SK-N-MC (cell line): ENCODE measurements at regions not wholly inside any gene's neighbourhood (a gene's known extent, or its start where the extent isn't known, plus 50 kb on each side); places are given as distances from the start of the nearest gene placed in this dataset.

Source experiments
- EZH2 ChIP-seq: fragments of 200-600 bp; sonication (generic); IDR thresholded peaks from one replicate; pipeline ENCODE4 v1.6.1; 2017; ENCODE audit warnings: antibody characterized with exemption
- FOXP2 ChIP-seq: optimal IDR thresholded peaks from 2 replicates; pipeline ENCODE3; 2011; ENCODE audit warnings: mild to moderate bottlenecking, moderate library complexity; ENCODE audit not compliant: insufficient read depth; ENCODE audit errors: extremely low read length, control extremely low read depth
- POLR2AphosphoS5 ChIP-seq: IDR thresholded peaks from 2 replicates; pipeline ENCODE4 v1.6.1; 2012; ENCODE audit warnings: mild to moderate bottlenecking, low read depth, low read length, borderline replicate concordance

DNA sequence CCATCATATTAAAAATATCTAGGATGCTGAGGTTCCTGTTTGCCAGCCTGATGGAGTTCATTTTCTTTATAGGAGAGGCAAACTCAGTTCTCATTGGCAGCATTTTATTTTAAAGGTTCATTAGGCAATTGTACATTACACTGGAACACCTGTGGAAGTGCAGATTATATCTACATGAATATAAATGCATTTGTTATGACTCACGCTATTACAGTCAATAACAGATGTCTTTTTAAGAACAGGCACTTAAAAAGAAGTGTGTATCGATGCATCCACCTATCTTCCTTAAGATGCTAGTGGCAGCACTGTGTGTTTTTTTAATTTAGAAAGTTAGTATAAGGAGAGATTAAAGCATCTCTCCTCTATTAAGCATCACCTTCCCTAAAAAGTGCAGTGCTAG is 276.5 kb downstream of the PRDM2 start:
- TF ChIP-seq POLR2AphosphoS5 (no peak), FOXP2 (no peak), EZH2 (no peak)
